ENCODE measurements at regions not wholly inside any gene's neighbourhood (a gene's known extent, or its start where the extent isn't known, plus 50 kb on each side); places are given as distances from the start of the nearest gene placed in this dataset.

DNA sequence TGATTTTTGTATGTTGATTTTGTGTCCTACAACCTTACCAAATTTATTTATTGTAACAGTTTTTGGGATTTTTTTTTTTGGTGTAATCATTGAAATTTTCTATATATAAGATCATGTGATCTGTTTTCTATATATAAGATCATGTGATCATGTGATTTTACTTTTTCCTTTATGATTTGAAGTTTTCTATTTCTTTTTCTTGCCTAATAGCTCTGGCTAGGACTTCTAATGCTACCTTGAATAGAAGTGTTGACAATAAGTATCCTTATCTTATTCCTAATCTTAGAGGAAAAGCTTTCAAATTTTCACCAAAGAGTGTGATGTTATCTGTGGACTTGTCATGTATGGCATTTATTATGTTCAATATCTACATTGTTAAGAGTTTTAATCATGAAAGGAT is 69.7 kb downstream of the TNFAIP3 start:
- TF ChIP-seq, protein P1, sequence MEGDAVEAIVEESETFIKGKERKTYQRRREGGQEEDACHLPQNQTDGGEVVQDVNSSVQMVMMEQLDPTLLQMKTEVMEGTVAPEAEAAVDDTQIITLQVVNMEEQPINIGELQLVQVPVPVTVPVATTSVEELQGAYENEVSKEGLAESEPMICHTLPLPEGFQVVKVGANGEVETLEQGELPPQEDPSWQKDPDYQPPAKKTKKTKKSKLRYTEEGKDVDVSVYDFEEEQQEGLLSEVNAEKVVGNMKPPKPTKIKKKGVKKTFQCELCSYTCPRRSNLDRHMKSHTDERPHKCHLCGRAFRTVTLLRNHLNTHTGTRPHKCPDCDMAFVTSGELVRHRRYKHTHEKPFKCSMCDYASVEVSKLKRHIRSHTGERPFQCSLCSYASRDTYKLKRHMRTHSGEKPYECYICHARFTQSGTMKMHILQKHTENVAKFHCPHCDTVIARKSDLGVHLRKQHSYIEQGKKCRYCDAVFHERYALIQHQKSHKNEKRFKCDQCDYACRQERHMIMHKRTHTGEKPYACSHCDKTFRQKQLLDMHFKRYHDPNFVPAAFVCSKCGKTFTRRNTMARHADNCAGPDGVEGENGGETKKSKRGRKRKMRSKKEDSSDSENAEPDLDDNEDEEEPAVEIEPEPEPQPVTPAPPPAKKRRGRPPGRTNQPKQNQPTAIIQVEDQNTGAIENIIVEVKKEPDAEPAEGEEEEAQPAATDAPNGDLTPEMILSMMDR (conservative IDR thresholded peaks at IDR 0.05; ENCODE audit: low read depth, low read length): no peak
- no peak for TF ChIP-seq EZH2 (IDR thresholded peaks at IDR 0.05; ENCODE audit: low read length, unreplicated experiment)
